ENCODE measurements at regions not wholly inside any gene's neighbourhood (a gene's known extent, or its start where the extent isn't known, plus 50 kb on each side); places are given as distances from the start of the nearest gene placed in this dataset.

GRCh38 chr3:191743283-191743682 lies 282.3 kb downstream of the PYDC2 start:
- DNase-seq, result no peak

GRCh38 chr3:191750618-191751017 lies 289.7 kb downstream of the PYDC2 start:
- DNase-seq, result no peak

GRCh38 chr3:191753196-191753595 lies 292.2 kb downstream of the PYDC2 start:
- DNase-seq, result no peak

GRCh38 chr3:191761906-191762305 lies 300.9 kb downstream of the PYDC2 start:
- DNase-seq, result no peak

GRCh38 chr3:191762323-191762960 lies 301.5 kb downstream of the PYDC2 start:
- peak in 1 of 2 experiments; percentile 29 for DNase-seq

GRCh38 chr3:191768421-191768820 lies 307.5 kb downstream of the PYDC2 start:
- DNase-seq, result no peak

GRCh38 chr3:191770541-191770940 lies 309.6 kb downstream of the PYDC2 start:
- DNase-seq, result no peak

- DNase-seq, result no peak
Observed at GRCh38 chr3:191774485-191774884, 313.5 kb downstream of the PYDC2 start.

GRCh38 chr3:191775451-191776233 lies 314.7 kb downstream of the PYDC2 start:
- no peak for DNase-seq

GRCh38 chr3:191781044-191781443 lies 320.1 kb downstream of the PYDC2 start:
- no peak for DNase-seq

GRCh38 chr3:191783024-191783423 lies 322.1 kb downstream of the PYDC2 start:
- no peak for DNase-seq

GRCh38 chr3:191790934-191791333 lies 330.0 kb downstream of the PYDC2 start:
- no peak for DNase-seq

- DNase-seq, result no peak
Observed at GRCh38 chr3:191792580-191792979, 331.6 kb downstream of the PYDC2 start.

GRCh38 chr3:191795196-191795595 lies 334.2 kb downstream of the PYDC2 start:
- DNase-seq, result no peak

GRCh38 chr3:191797271-191797670 lies 336.3 kb downstream of the PYDC2 start:
- DNase-seq, result no peak

- DNase-seq, result no peak
Observed at GRCh38 chr3:191802671-191803070, 341.7 kb downstream of the PYDC2 start.

GRCh38 chr3:191804935-191805334 lies 344.0 kb downstream of the PYDC2 start:
- DNase-seq, result no peak

GRCh38 chr3:191808073-191808472 lies 347.1 kb downstream of the PYDC2 start:
- DNase-seq, result no peak

GRCh38 chr3:191809326-191809949 lies 348.5 kb downstream of the PYDC2 start:
- no peak for DNase-seq

GRCh38 chr3:191813245-191813644 lies 352.3 kb downstream of the PYDC2 start:
- no peak for DNase-seq

GRCh38 chr3:191848818-191849217 lies 387.9 kb downstream of the PYDC2 start:
- no peak for DNase-seq

GRCh38 chr3:191859531-191859930 lies 398.6 kb downstream of the PYDC2 start:
- no peak for DNase-seq

- no peak for DNase-seq
Observed at GRCh38 chr3:191869738-191870415, 408.9 kb downstream of the PYDC2 start.

- no peak for DNase-seq
Observed at GRCh38 chr3:191873736-191874135, 412.8 kb downstream of the PYDC2 start.

All from Kasumi-1 (cell line).